ENCODE measurements at regions not wholly inside any gene's neighbourhood (a gene's known extent, or its start where the extent isn't known, plus 50 kb on each side); places are given as distances from the start of the nearest gene placed in this dataset.
"Not testable (repeated sequence)": the region's sequence is repeated elsewhere in the genome, so short reads cannot be mapped to it uniquely, and the experiment has no call there.

GRCh38 chr5:124021066-124021641 is 509.2 kb downstream of the CSNK1G3 start:
- no peak overlapping the region for H3T11ph ChIP-seq (ENCODE audit: low read length)
- H3K27me3 ChIP-seq (ENCODE audit: insufficient read depth, low read length): no peaks in the 10 kb centered on the region
- no peak overlapping the region for H3K27ac ChIP-seq (ENCODE audit: insufficient read length, low read depth, low read length)
- Mint-ChIP-seq H3K27ac (no peak overlapping the region), H3K9me3 (peaks cover 14 to 19% of the 10 kb centered on the region in 2 experiments), H3K4me1 (peaks cover 19 to 21% of the 10 kb centered on the region in 2 experiments), H3K27me3 (ENCODE audit: low read depth) (no peaks in the 10 kb centered on the region), H3K4me3 (no peak overlapping the region), H3K36me3 (ENCODE audit: insufficient read depth in 1 of 3, low read depth in 3 of 3) (peaks cover 10 to 16% (median 12%) of the 10 kb centered on the region in 3 experiments)
- no peaks in the 10 kb centered on the region for H3K79me1 ChIP-seq (ENCODE audit: insufficient read depth, low read depth, low read length, poor library complexity, severe bottlenecking)
- no peak overlapping the region for H2AFZ ChIP-seq (ENCODE audit: low read length)
- no peak overlapping the region for H3K4me2 ChIP-seq (ENCODE audit: insufficient read depth, insufficient read length, low read length)
- no peak overlapping the region for H3K14ac ChIP-seq (ENCODE audit: insufficient read depth, low read length)
- no peak overlapping the region for H2BK120ac ChIP-seq (ENCODE audit: low read depth, low read length, poor library complexity, severe bottlenecking)
- no peak overlapping the region for H3K56ac ChIP-seq (ENCODE audit: insufficient read length, low read depth, low read length)
- H3K23ac ChIP-seq (ENCODE audit: insufficient read length, low read depth, low read length): no peak overlapping the region
- H2BK5ac ChIP-seq (ENCODE audit: insufficient read length, low read length): no peak overlapping the region
- no peak overlapping the region for H4K91ac ChIP-seq (ENCODE audit: insufficient read length, low read depth, low read length)
- WGBS (ENCODE audit: extremely low coverage, insufficient read length, low lambda C conversion rate): no CpG with 5 or more reads among the region's 1 CpG
- no peaks in the 10 kb centered on the region for H4K20me1 ChIP-seq (ENCODE audit: control insufficient read depth, insufficient read depth, insufficient read length)
- H2BK12ac ChIP-seq (ENCODE audit: insufficient read length, low read depth, low read length): no peak overlapping the region
- H3K4ac ChIP-seq (ENCODE audit: low read depth, low read length): no peak overlapping the region
- no peaks in the 10 kb centered on the region; the same call in 1 of the 2 replicates for H3K4me1 ChIP-seq (ENCODE audit: insufficient read depth, low read length)
- H3K9me3 ChIP-seq (ENCODE audit: control insufficient read depth, low read depth, low read length): no peaks in the 10 kb centered on the region
- no peaks in the 10 kb centered on the region for H3K23me2 ChIP-seq (ENCODE audit: insufficient read length, low read depth, low read length, poor library complexity, severe bottlenecking)
- H3K18ac ChIP-seq (ENCODE audit: insufficient read length, low read depth, low read length): no peak overlapping the region
- H4K5ac ChIP-seq (ENCODE audit: insufficient read length, low read depth, low read length): no peak overlapping the region
- no peak overlapping the region for H2BK15ac ChIP-seq (ENCODE audit: low read depth, low read length)
- TF ChIP-seq CTCF (conservative IDR thresholded peaks at IDR 0.05): peak; percentile 32; the same call in 2 of the 3 replicates
- no peak overlapping the region for H3K9ac ChIP-seq (ENCODE audit: extremely low read depth, insufficient read length, low read length)
- H2AK5ac ChIP-seq (ENCODE audit: insufficient read length, low read length): no peak overlapping the region
- no peak overlapping the region for H4K8ac ChIP-seq (replicated peaks; ENCODE audit: insufficient read length, low read depth, low read length)
- no peak for DNase-seq
- H2BK20ac ChIP-seq (ENCODE audit: low read depth, low read length, poor library complexity, severe bottlenecking): no peak overlapping the region
- no peaks in the 10 kb centered on the region for H3K79me2 ChIP-seq (ENCODE audit: insufficient read depth, low read length)

- H4K5ac ChIP-seq (ENCODE audit: insufficient read length, low read depth, low read length); H2BK12ac ChIP-seq (ENCODE audit: insufficient read length, low read depth, low read length); H3K27me3 Mint-ChIP-seq (ENCODE audit: low read depth); H3K4me1 ChIP-seq (ENCODE audit: insufficient read depth, low read length); H3K23me2 ChIP-seq (ENCODE audit: insufficient read length, low read depth, low read length, poor library complexity, severe bottlenecking); H2AFZ ChIP-seq (ENCODE audit: low read length); H2AK5ac ChIP-seq (ENCODE audit: insufficient read length, low read length); H3K4me1 Mint-ChIP-seq; H3T11ph ChIP-seq (ENCODE audit: low read length); H3K27me3 ChIP-seq (ENCODE audit: insufficient read depth, low read length); H4K91ac ChIP-seq (ENCODE audit: insufficient read length, low read depth, low read length); H3K23ac ChIP-seq (ENCODE audit: insufficient read length, low read depth, low read length); H3K4ac ChIP-seq (ENCODE audit: low read depth, low read length); H3K9ac ChIP-seq (ENCODE audit: extremely low read depth, insufficient read length, low read length); H3K27ac Mint-ChIP-seq; H2BK15ac ChIP-seq (ENCODE audit: low read depth, low read length); H2BK5ac ChIP-seq (ENCODE audit: insufficient read length, low read length); H3K27ac ChIP-seq (ENCODE audit: insufficient read length, low read depth, low read length); H3K9me3 ChIP-seq (ENCODE audit: control insufficient read depth, low read depth, low read length); H2BK20ac ChIP-seq (ENCODE audit: low read depth, low read length, poor library complexity, severe bottlenecking); H3K4me3 Mint-ChIP-seq; DNase-seq; H3K4me2 ChIP-seq (ENCODE audit: insufficient read depth, insufficient read length, low read length); H2BK120ac ChIP-seq (ENCODE audit: low read depth, low read length, poor library complexity, severe bottlenecking); H3K79me2 ChIP-seq (ENCODE audit: insufficient read depth, low read length); H4K8ac ChIP-seq (replicated peaks; ENCODE audit: insufficient read length, low read depth, low read length); H3K18ac ChIP-seq (ENCODE audit: insufficient read length, low read depth, low read length); H3K14ac ChIP-seq (ENCODE audit: insufficient read depth, low read length); H3K79me1 ChIP-seq (ENCODE audit: insufficient read depth, low read depth, low read length, poor library complexity, severe bottlenecking); H3K56ac ChIP-seq (ENCODE audit: insufficient read length, low read depth, low read length); H4K20me1 ChIP-seq (ENCODE audit: control insufficient read depth, insufficient read depth, insufficient read length): not testable (repeated sequence)
- Mint-ChIP-seq H3K9me3 (peaks cover 14 to 19% of the 10 kb centered on the region in 2 experiments), H3K36me3 (ENCODE audit: insufficient read depth in 1 of 3, low read depth in 3 of 3) (peaks cover 10 to 16% (median 12%) of the 10 kb centered on the region in 3 experiments)
- WGBS (ENCODE audit: extremely low coverage, insufficient read length, low lambda C conversion rate): no CpG with 5 or more reads among the region's 5 CpGs
Observed at GRCh38 chr5:124017321-124017720, 505.3 kb downstream of the CSNK1G3 start.
